HEK293 (cell line): ENCODE measurements at regions not wholly inside any gene's neighbourhood (a gene's known extent, or its start where the extent isn't known, plus 50 kb on each side); places are given as distances from the start of the nearest gene placed in this dataset.

ENCODE experiments used
- ATF2 ChIP-seq: fragments of 450-650 bp; formaldehyde crosslinking; IDR thresholded peaks from 2 replicates; pipeline ENCODE4 v1.5.1; 2016; ENCODE audit warnings: missing biosample characterization, missing genetic modification characterization, low read depth
- BCL11A ChIP-seq: fragments of 450-650 bp; formaldehyde crosslinking; IDR thresholded peaks from 2 replicates; pipeline ENCODE4 v1.5.1; 2016; ENCODE audit warnings: low read depth, missing biosample characterization, missing genetic modification characterization
- ELK4 ChIP-seq: IDR thresholded peaks from 2 replicates; pipeline ENCODE4 v1.6.1; 2011; ENCODE audit warnings: mild to moderate bottlenecking, low read depth, low read length, borderline replicate concordance
- HOXD13 ChIP-seq: sonication (generic); formaldehyde crosslinking; IDR thresholded peaks from 2 replicates; pipeline ENCODE4 v1.8.0; 2022; ENCODE audit warnings: missing genetic modification reagents, borderline replicate concordance
- INSM2 ChIP-seq: fragments of 450-650 bp; formaldehyde crosslinking; IDR thresholded peaks from 2 replicates; pipeline ENCODE4 v1.5.1; 2016; ENCODE audit warnings: missing biosample characterization, missing genetic modification characterization
- KLF9 ChIP-seq: fragments of 450-650 bp; formaldehyde crosslinking; IDR thresholded peaks from 2 replicates; pipeline ENCODE4 v1.5.1; 2016; ENCODE audit warnings: missing biosample characterization, missing genetic modification characterization, low read depth
- MYNN ChIP-seq: fragments of 450-650 bp; formaldehyde crosslinking; IDR thresholded peaks from 2 replicates; pipeline ENCODE4 v1.5.1; 2016; ENCODE audit warnings: missing biosample characterization, missing genetic modification characterization, borderline replicate concordance
- OSR2 ChIP-seq: fragments of 450-650 bp; formaldehyde crosslinking; IDR thresholded peaks from 2 replicates; pipeline ENCODE4 v1.5.1; 2016; ENCODE audit warnings: missing biosample characterization, missing genetic modification characterization
- PRDM1 ChIP-seq: fragments of 450-650 bp; formaldehyde crosslinking; IDR thresholded peaks from 2 replicates; pipeline ENCODE4; 2016; ENCODE audit warnings: missing biosample characterization, missing genetic modification characterization
- PRDM6 ChIP-seq: fragments of 450-650 bp; formaldehyde crosslinking; IDR thresholded peaks from 2 replicates; pipeline ENCODE4 v1.5.1; 2017; ENCODE audit warnings: missing biosample characterization, missing genetic modification characterization
- SCRT2 ChIP-seq: fragments of 450-650 bp; formaldehyde crosslinking; IDR thresholded peaks from 2 replicates; pipeline ENCODE4 v1.5.1; 2016; ENCODE audit warnings: missing biosample characterization, missing genetic modification characterization
- SP7 ChIP-seq: fragments of 450-650 bp; formaldehyde crosslinking; IDR thresholded peaks from 2 replicates; pipeline ENCODE4 v1.5.1; 2016; ENCODE audit warnings: missing biosample characterization, missing genetic modification characterization
- ZBTB6 ChIP-seq: fragments of 450-650 bp; formaldehyde crosslinking; IDR thresholded peaks from 2 replicates; pipeline ENCODE4 v1.5.1; 2017; ENCODE audit warnings: missing biosample characterization, missing genetic modification characterization
- ZNF132 ChIP-seq: fragments of 450-650 bp; formaldehyde crosslinking; IDR thresholded peaks from 2 replicates; pipeline ENCODE4 v1.5.1; 2017; ENCODE audit warnings: missing biosample characterization, missing genetic modification characterization, borderline replicate concordance
- ZNF155 ChIP-seq: fragments of 450-650 bp; formaldehyde crosslinking; IDR thresholded peaks from 2 replicates; pipeline ENCODE4 v1.5.1; 2016; ENCODE audit warnings: missing biosample characterization, missing genetic modification characterization
- ZNF169 ChIP-seq: fragments of 450-650 bp; formaldehyde crosslinking; IDR thresholded peaks from 2 replicates; pipeline ENCODE4 v1.5.1; 2016; ENCODE audit warnings: missing biosample characterization, missing genetic modification characterization
- ZNF184 ChIP-seq: fragments of 450-650 bp; IDR thresholded peaks from 2 replicates; pipeline ENCODE4 v1.5.1; 2018; ENCODE audit warnings: missing biosample characterization, mild to moderate bottlenecking, missing genetic modification characterization
- ZNF302 ChIP-seq: fragments of 450-650 bp; formaldehyde crosslinking; IDR thresholded peaks from 2 replicates; pipeline ENCODE4 v1.5.1; 2016; ENCODE audit warnings: missing biosample characterization, missing genetic modification characterization, low read depth
- ZNF324 ChIP-seq: fragments of 450-650 bp; formaldehyde crosslinking; IDR thresholded peaks from 2 replicates; pipeline ENCODE4 v1.5.1; 2016; ENCODE audit warnings: missing biosample characterization, missing genetic modification characterization
- ZNF501 ChIP-seq: fragments of 450-650 bp; formaldehyde crosslinking; IDR thresholded peaks from 2 replicates; pipeline ENCODE4 v1.5.1; 2016; ENCODE audit warnings: missing biosample characterization, missing genetic modification characterization
- ZNF513 ChIP-seq: fragments of 450-650 bp; IDR thresholded peaks from 2 replicates; pipeline ENCODE4 v1.5.1; 2018; ENCODE audit warnings: missing biosample characterization, missing genetic modification characterization
- ZNF560 ChIP-seq: fragments of 450-650 bp; formaldehyde crosslinking; IDR thresholded peaks from 2 replicates; pipeline ENCODE4 v1.5.1; 2017; ENCODE audit warnings: missing biosample characterization, missing genetic modification characterization, borderline replicate concordance
- ZNF701 ChIP-seq: fragments of 450-650 bp; formaldehyde crosslinking; IDR thresholded peaks from 2 replicates; pipeline ENCODE4 v1.5.1; 2016; ENCODE audit warnings: missing biosample characterization, missing genetic modification characterization
- ZNF76 ChIP-seq: fragments of 450-650 bp; formaldehyde crosslinking; IDR thresholded peaks from 2 replicates; pipeline ENCODE4; 2016; ENCODE audit warnings: low read depth, missing biosample characterization, missing genetic modification characterization, borderline replicate concordance
- ZNF776 ChIP-seq: fragments of 450-650 bp; formaldehyde crosslinking; IDR thresholded peaks from 2 replicates; pipeline ENCODE4 v1.5.0; 2017; ENCODE audit warnings: missing biosample characterization, missing genetic modification characterization, borderline replicate concordance
- ZSCAN30 ChIP-seq: fragments of 450-650 bp; IDR thresholded peaks from 2 replicates; pipeline ENCODE4 v1.5.1; 2018; ENCODE audit warnings: missing biosample characterization, mild to moderate bottlenecking, missing genetic modification characterization, moderate library complexity
- ZSCAN4 ChIP-seq: fragments of 450-650 bp; formaldehyde crosslinking; IDR thresholded peaks from 2 replicates; pipeline ENCODE4 v1.5.1; 2017; ENCODE audit warnings: missing biosample characterization, missing genetic modification characterization
- ZSCAN5A ChIP-seq: fragments of 450-650 bp; formaldehyde crosslinking; IDR thresholded peaks from 2 replicates; pipeline ENCODE4 v1.5.1; 2016; ENCODE audit warnings: missing biosample characterization, missing genetic modification characterization
- ZXDB ChIP-seq: fragments of 450-650 bp; formaldehyde crosslinking; IDR thresholded peaks from 2 replicates; pipeline ENCODE4 v1.5.1; 2016; ENCODE audit warnings: missing biosample characterization, missing genetic modification characterization

GRCh38 chr9:79256691-79257213 lies 315.0 kb upstream of the TLE4 start (continued):
- TF ChIP-seq ZBTB6 (tag by site-specific recombination) = no peak
- TF ChIP-seq ZNF701 (tag by site-specific recombination) = no peak
- TF ChIP-seq ZNF776 = no peak
- TF ChIP-seq ZNF513 (tag by site-specific recombination) = 0 out of 2 replicates have a peak, but pooled peaks have one; percentile 29
- peak; percentile 86 for TF ChIP-seq SP7 (tag by site-specific recombination)
- TF ChIP-seq ZSCAN5A (tag by site-specific recombination) = no peak
- no peak for TF ChIP-seq ZNF560 (tag by site-specific recombination)
- 0 out of 2 replicates have a peak, but pooled peaks have one; percentile 22 for TF ChIP-seq ZSCAN4 (tag by site-specific recombination)
- TF ChIP-seq KLF9 = no peak
- peak; percentile 96 for TF ChIP-seq HOXD13
- TF ChIP-seq PRDM1 = no peak
- peak; percentile 50; the same call in 1 of the 2 replicates for TF ChIP-seq ZNF184 (tag by site-specific recombination)
- TF ChIP-seq OSR2 (tag by site-specific recombination) = peak; percentile 93
- TF ChIP-seq ZNF302 (tag by site-specific recombination) = no peak
- peak; percentile 52; the same call in 1 of the 2 replicates for TF ChIP-seq ATF2
- TF ChIP-seq BCL11A (tag by site-specific recombination) = 0 out of 2 replicates have a peak, but pooled peaks have one; percentile 36
- TF ChIP-seq SCRT2 = peak; percentile 66
- TF ChIP-seq ZNF501 (tag by site-specific recombination) = peak; percentile 31; the same call in 1 of the 2 replicates
- peak; percentile 97 for TF ChIP-seq INSM2
- TF ChIP-seq ZNF324 (tag by site-specific recombination) = no peak
- 0 out of 2 replicates have a peak, but pooled peaks have one; percentile 10 for TF ChIP-seq ZXDB (tag by site-specific recombination)
- TF ChIP-seq ZSCAN30 = peak; percentile 82
- no peak for TF ChIP-seq ZNF132 (tag by site-specific recombination)
- 0 out of 2 replicates have a peak, but pooled peaks have one; percentile 30 for TF ChIP-seq MYNN
- TF ChIP-seq PRDM6 = peak; percentile 97
- no peak for TF ChIP-seq ZNF169 (tag by site-specific recombination)
- TF ChIP-seq ELK4 = no peak
- no peak for TF ChIP-seq ZNF155 (tag by site-specific recombination)
- TF ChIP-seq ZNF76 = peak; percentile 79
